Peyer's patch (tissue), 4 donors: ENCODE measurements at regions not wholly inside any gene's neighbourhood (a gene's known extent, or its start where the extent isn't known, plus 50 kb on each side); places are given as distances from the start of the nearest gene placed in this dataset.

ENCODE experiments used
- CTCF ChIP-seq, 6 experiments: fragments of 450-650 bp in 4 of 6; fragments of 200-600 bp in 2 of 6; sonication (generic) in 1 of 6; IDR thresholded peaks; one replicate each; pipeline ENCODE4 v1.5.1; 2017 to 2019; ENCODE audit warnings: antibody characterized with exemption in 6 of 6, mild to moderate bottlenecking in 3 of 6, moderate library complexity in 1 of 6
- POLR2A ChIP-seq, 2 donors: fragments of 450-650 bp; IDR thresholded peaks; one replicate each; pipeline ENCODE4 v1.5.1; 2017; ENCODE audit warnings: antibody characterized with exemption in 2 of 2, mild to moderate bottlenecking in 2 of 2, moderate library complexity in 2 of 2

- no peak for TF ChIP-seq CTCF (IDR thresholded peaks at IDR 0.05)
- no peak for TF ChIP-seq POLR2A (IDR thresholded peaks at IDR 0.05)
These were observed 368.6 kb upstream of the USP15 start for GRCh38 chr12:61891632-61892031.
